ENCODE measurements at regions not wholly inside any gene's neighbourhood (a gene's known extent, or its start where the extent isn't known, plus 50 kb on each side); places are given as distances from the start of the nearest gene placed in this dataset.

- Histone ChIP-seq H3K9me2 (replicated peaks; ENCODE audit: low read length) (no peaks in the 10 kb centered on the region), H4K20me1 (ENCODE audit: low read length) (no peaks in the 10 kb centered on the region), H3K27me3 (ENCODE audit: low read length) (no peaks in the 10 kb centered on the region), H3F3A (ENCODE audit: low read length, unreplicated experiment) (no peaks in the 10 kb centered on the region), H3K9ac (ENCODE audit: low read length) (no peak overlapping the region), H3K36me3 (ENCODE audit: low read depth, low read length) (no peaks in the 10 kb centered on the region), H3K9me3 (ENCODE audit: low read length) (no peaks in the 10 kb centered on the region), H3K4me1 (ENCODE audit: insufficient read depth, low read length) (no peaks in the 10 kb centered on the region; the same call in 1 of the 2 replicates), H3K4me2 (ENCODE audit: low read length) (no peak overlapping the region), H3K79me2 (ENCODE audit: low read length) (no peaks in the 10 kb centered on the region), H3K4me3 (ENCODE audit: low read length) (no peak overlapping the region), H3K27ac (ENCODE audit: low read length) (no peak overlapping the region), H2AFZ (ENCODE audit: low read length) (no peak overlapping the region)
- TF ChIP-seq EZH2phosphoT487 (IDR thresholded peaks at IDR 0.05; ENCODE audit: borderline replicate concordance, low read length) (no peak), EZH2 (IDR thresholded peaks at IDR 0.05; ENCODE audit: low read length, unreplicated experiment) (no peak), CTCF (conservative IDR thresholded peaks at IDR 0.05; ENCODE audit: low read depth, low read length) (no peak)
- BruUV-seq (replicated peaks), result no TSS peak
- intact Hi-C loops (cut with micrococcal nuclease), result no loop called here
- ChIA-PET POLR2A (ENCODE audit: unreplicated experiment) (no interaction called here), CTCF (no interaction called here)
- DNase-seq, result peak; percentile 46
- ATAC-seq, result peak; percentile 81
Measured at GRCh38 chr13:68727165-68727564, 1380.5 kb upstream of the ATXN8OS start.

GRCh38 chr13:68719815-68720214, 1387.8 kb upstream of the ATXN8OS start:
- TF ChIP-seq CTCF (conservative IDR thresholded peaks at IDR 0.05; ENCODE audit: low read depth, low read length), result no peak
- no peak for TF ChIP-seq EZH2phosphoT487 (IDR thresholded peaks at IDR 0.05; ENCODE audit: borderline replicate concordance, low read length)
- no peak for TF ChIP-seq EZH2 (IDR thresholded peaks at IDR 0.05; ENCODE audit: low read length, unreplicated experiment)
- Histone ChIP-seq H3K27me3 (ENCODE audit: low read length) (no peaks in the 10 kb centered on the region), H3K36me3 (ENCODE audit: low read depth, low read length) (no peaks in the 10 kb centered on the region), H3K79me2 (ENCODE audit: low read length) (no peaks in the 10 kb centered on the region), H3K9ac (ENCODE audit: low read length) (no peak overlapping the region), H3F3A (ENCODE audit: low read length, unreplicated experiment) (no peaks in the 10 kb centered on the region), H3K9me3 (ENCODE audit: low read length) (no peaks in the 10 kb centered on the region), H3K4me3 (ENCODE audit: low read length) (no peak overlapping the region), H3K4me2 (ENCODE audit: low read length) (no peak overlapping the region), H3K27ac (ENCODE audit: low read length) (no peak overlapping the region), H3K4me1 (ENCODE audit: insufficient read depth, low read length) (no peaks in the 10 kb centered on the region), H3K9me2 (replicated peaks; ENCODE audit: low read length) (no peaks in the 10 kb centered on the region), H4K20me1 (ENCODE audit: low read length) (no peaks in the 10 kb centered on the region), H2AFZ (ENCODE audit: low read length) (no peak overlapping the region)
- BruUV-seq (replicated peaks), result no TSS peak
- intact Hi-C loops (cut with micrococcal nuclease), result no loop called here
- ChIA-PET POLR2A (ENCODE audit: unreplicated experiment) (no interaction called here), CTCF (no interaction called here)
- no peak for ATAC-seq
- no peak for DNase-seq

GRCh38 chr13:68715651-68716050, 1392.0 kb upstream of the ATXN8OS start:
- H4K20me1 ChIP-seq (ENCODE audit: low read length), result no peaks in the 10 kb centered on the region
- H3K9me3 ChIP-seq (ENCODE audit: low read length), result no peaks in the 10 kb centered on the region
- H3K27me3 ChIP-seq (ENCODE audit: low read length), result no peaks in the 10 kb centered on the region
- DNase-seq (peak; percentile 19), ATAC-seq (no peak)
- H3F3A ChIP-seq (ENCODE audit: low read length, unreplicated experiment), result no peaks in the 10 kb centered on the region
- no peaks in the 10 kb centered on the region for H3K9me2 ChIP-seq (replicated peaks; ENCODE audit: low read length)
- H3K27ac ChIP-seq (ENCODE audit: low read length), result no peak overlapping the region
- H3K4me3 ChIP-seq (ENCODE audit: low read length), result no peak overlapping the region
- no peaks in the 10 kb centered on the region for H3K36me3 ChIP-seq (ENCODE audit: low read depth, low read length)
- H3K79me2 ChIP-seq (ENCODE audit: low read length), result no peaks in the 10 kb centered on the region
- no peaks in the 10 kb centered on the region for H3K4me1 ChIP-seq (ENCODE audit: insufficient read depth, low read length)
- no TSS peak for BruUV-seq (replicated peaks)
- intact Hi-C loops (cut with micrococcal nuclease), result no loop called here
- H3K4me2 ChIP-seq (ENCODE audit: low read length), result no peak overlapping the region
- ChIA-PET CTCF (no interaction called here), POLR2A (ENCODE audit: unreplicated experiment) (no interaction called here)
- H2AFZ ChIP-seq (ENCODE audit: low read length), result no peak overlapping the region
- TF ChIP-seq EZH2phosphoT487 (IDR thresholded peaks at IDR 0.05; ENCODE audit: borderline replicate concordance, low read length) (no peak), CTCF (conservative IDR thresholded peaks at IDR 0.05; ENCODE audit: low read depth, low read length) (no peak), EZH2 (IDR thresholded peaks at IDR 0.05; ENCODE audit: low read length, unreplicated experiment) (no peak)
- H3K9ac ChIP-seq (ENCODE audit: low read length), result no peak overlapping the region

Data from PC-3 (cell line).